SK-N-SH (cell line): ENCODE measurements at regions not wholly inside any gene's neighbourhood (a gene's known extent, or its start where the extent isn't known, plus 50 kb on each side); places are given as distances from the start of the nearest gene placed in this dataset.

Source experiments
- CTCF ChIA-PET: fragments of 300-600, 350-600 bp; formaldehyde crosslinking; extraction: SDS; loops from one replicate; lab custom pipeline; 2021; lab: Yijun Ruan, JAX
- POLR2A ChIA-PET: fragments of 350-600 bp; sonication (Branson Sonifier 250); formaldehyde crosslinking; extraction: SDS; loops from one replicate; lab custom pipeline; 2020; ENCODE audit warnings: antibody characterized with exemption, inconsistent platforms; lab: Yijun Ruan, JAX
- DNase-seq: peaks from one replicate; pipeline ENCODE4 v3.0.0; 2012
- H2AFZ ChIP-seq: fragments of 200-600 bp; sonication (generic); 2 replicates; pipeline ENCODE4 v1.8.1; 2016; ENCODE audit warnings: antibody characterized with exemption, mild to moderate bottlenecking, low read depth
- H3F3A ChIP-seq: fragments of 200-600 bp; sonication (generic); replicated peaks from 2 replicates; pipeline ENCODE3; 2016; ENCODE audit warnings: antibody characterized with exemption, mild to moderate bottlenecking; ENCODE audit not compliant: insufficient read depth
- H3K27ac ChIP-seq, 2 experiments: fragments of 200-500 bp in 1 of 2; fragments of 200-600 bp in 1 of 2; sonication (Bioruptor generic) in 1 of 2; sonication (generic), shearing (Covaris generic) in 1 of 2; 2 replicates each; pipeline versions ENCODE4 v1.5.1 to v1.6.1; 2014 to 2016; ENCODE audit warnings: low read depth in 2 of 2, inconsistent platforms in 1 of 2, low read length in 1 of 2, mild to moderate bottlenecking in 1 of 2, mixed read lengths in 1 of 2
- H3K27me3 ChIP-seq: fragments of 200-600 bp; sonication (generic), shearing (Covaris generic); 2 replicates; pipeline ENCODE4 v1.6.1; 2016; ENCODE audit warnings: mixed run types; ENCODE audit not compliant: insufficient read depth
- H3K36me3 ChIP-seq, 2 experiments: fragments of 200-500 bp in 1 of 2; fragments of 200-600 bp in 1 of 2; sonication (Bioruptor generic) in 1 of 2; sonication (generic) in 1 of 2; replicated peaks in 1 of 2; 2 replicates each; pipeline versions ENCODE3 to v1.5.1; 2014 to 2016; ENCODE audit warnings: low read length in 1 of 2, mild to moderate bottlenecking in 1 of 2; ENCODE audit not compliant: insufficient read depth in 2 of 2, control insufficient read depth in 1 of 2
- H3K4me1 ChIP-seq, 2 experiments: fragments of 200-500 bp in 1 of 2; fragments of 200-600 bp in 1 of 2; sonication (Bioruptor generic) in 1 of 2; sonication (generic), shearing (Covaris generic) in 1 of 2; 2 replicates each; pipeline versions ENCODE4 v1.5.1 to v1.6.1; 2014 to 2016; ENCODE audit warnings: low read depth in 1 of 2, low read length in 1 of 2, mixed run types in 1 of 2; ENCODE audit not compliant: insufficient read depth in 2 of 2, control insufficient read depth in 1 of 2
- H3K4me2 ChIP-seq: fragments of 200-600 bp; sonication (generic), shearing (Covaris generic); 2 replicates; pipeline ENCODE4 v1.6.1; 2017; ENCODE audit warnings: mixed run types
- H3K4me3 ChIP-seq, 2 experiments: fragments of 200-500 bp in 1 of 2; fragments of 200-600 bp in 1 of 2; sonication (Bioruptor generic) in 1 of 2; sonication (generic), shearing (Covaris generic) in 1 of 2; 2 replicates each; pipeline versions ENCODE4 v1.5.1 to v1.8.1; 2014 to 2016; ENCODE audit warnings: low read depth in 2 of 2, inconsistent platforms in 1 of 2, low read length in 1 of 2, mild to moderate bottlenecking in 1 of 2, mixed read lengths in 1 of 2, moderate library complexity in 1 of 2
- H3K79me2 ChIP-seq: fragments of 200-600 bp; sonication (generic); 2 replicates; pipeline ENCODE4 v1.8.1; 2017; ENCODE audit warnings: mild to moderate bottlenecking; ENCODE audit not compliant: insufficient read depth
- H3K9ac ChIP-seq: fragments of 200-600 bp; sonication (generic); 2 replicates; pipeline ENCODE4 v1.6.1; 2017; ENCODE audit warnings: mixed run types
- H3K9me2 ChIP-seq: fragments of 200-600 bp; sonication (generic); 2 replicates; pipeline ENCODE4 v1.6.1; 2017; ENCODE audit warnings: mixed run types
- H3K9me3 ChIP-seq: fragments of 200-600 bp; sonication (generic); 2 replicates; pipeline ENCODE4 v1.6.1; 2017; ENCODE audit warnings: mixed run types, mild to moderate bottlenecking, moderate library complexity
- H4K20me1 ChIP-seq: fragments of 200-600 bp; sonication (generic); 2 replicates; pipeline ENCODE4 v1.6.1; 2017; ENCODE audit warnings: mild to moderate bottlenecking, mixed run types; ENCODE audit not compliant: insufficient read depth
- ELF1 ChIP-seq: IDR thresholded peaks from 2 replicates; pipeline ENCODE4 v1.4.0; 2012
- EP300 ChIP-seq, 2 experiments: IDR thresholded peaks; 2 replicates each; pipeline versions ENCODE4 v1.4.0 to v1.6.1; 2012; ENCODE audit warnings: borderline replicate concordance in 1 of 2, low read depth in 1 of 2, low read length in 1 of 2
- FOSL2 ChIP-seq: IDR thresholded peaks from 2 replicates; pipeline ENCODE4 v1.4.0; 2012; ENCODE audit warnings: low read depth, mild to moderate bottlenecking, moderate library complexity, borderline replicate concordance
- FOXJ3 ChIP-seq: sonication (generic); formaldehyde crosslinking; IDR thresholded peaks from 2 replicates; pipeline ENCODE4 v1.5.1; 2020; ENCODE audit warnings: mild to moderate bottlenecking, missing genetic modification reagents
- GABPA ChIP-seq: IDR thresholded peaks from 2 replicates; pipeline ENCODE4 v1.4.0; 2012; ENCODE audit warnings: low read depth, mild to moderate bottlenecking
- GATA2 ChIP-seq: sonication (generic); formaldehyde crosslinking; IDR thresholded peaks from 2 replicates; pipeline ENCODE4 v1.5.0; 2020; ENCODE audit warnings: mild to moderate bottlenecking, missing genetic modification reagents
- JUND ChIP-seq: IDR thresholded peaks from 2 replicates; pipeline ENCODE4 v1.4.0; 2012
- MEF2A ChIP-seq: IDR thresholded peaks from 2 replicates; pipeline ENCODE4 v1.4.0; 2012; ENCODE audit warnings: low read depth, borderline replicate concordance
- MXI1 ChIP-seq: IDR thresholded peaks from 2 replicates; pipeline ENCODE4 v1.6.1; 2012; ENCODE audit warnings: mild to moderate bottlenecking, low read depth, low read length, improper control_type of control experiment
- NFIC ChIP-seq: IDR thresholded peaks from 2 replicates; pipeline ENCODE4 v1.4.0; 2012; ENCODE audit warnings: borderline replicate concordance
- RCOR1 ChIP-seq: fragments of 150-350 bp; IDR thresholded peaks from 2 replicates; pipeline ENCODE4 v1.6.1; 2017; ENCODE audit warnings: antibody characterized with exemption, low read length
- RFX5 ChIP-seq: IDR thresholded peaks from 2 replicates; pipeline ENCODE4 v1.6.1; 2012; ENCODE audit warnings: mild to moderate bottlenecking, improper control_type of control experiment, low read length
- SMC3 ChIP-seq: IDR thresholded peaks from 2 replicates; pipeline ENCODE4 v1.6.1; 2012; ENCODE audit warnings: low read depth, low read length, improper control_type of control experiment
- TCF12 ChIP-seq: IDR thresholded peaks from 2 replicates; pipeline ENCODE4 v1.4.0; 2012
- TEAD4 ChIP-seq: IDR thresholded peaks from 2 replicates; pipeline ENCODE4 v1.4.0; 2012; ENCODE audit warnings: mild to moderate bottlenecking, borderline replicate concordance; ENCODE audit not compliant: insufficient read depth
- WGBS: methylation state at CpG from one replicate; pipeline ENCODE4 v1.1.6; 2017; ENCODE audit warnings: low lambda C conversion rate; 5-methylcytosine and 5-hydroxymethylcytosine counted together
- TF ChIP-seq, protein P1 (sequence below): IDR thresholded peaks from 2 replicates; pipeline ENCODE4 v1.4.0; 2012; ENCODE audit warnings: low read depth, borderline replicate concordance
- TF ChIP-seq, protein P2 (sequence below): fragments of 150-350 bp; IDR thresholded peaks from 2 replicates; pipeline ENCODE4 v1.6.1; 2017; ENCODE audit warnings: antibody characterized with exemption, low read length, low read depth, borderline replicate concordance
- TF ChIP-seq, protein P3 (sequence below): IDR thresholded peaks from 2 replicates; pipeline ENCODE4; 2012
- TF ChIP-seq, protein P4 (sequence below): IDR thresholded peaks from 2 replicates; pipeline ENCODE4 v1.4.0; 2012; ENCODE audit warnings: low read depth
- TF ChIP-seq, protein P5 (sequence below): fragments of 200-600 bp; sonication (generic); IDR thresholded peaks from 2 replicates; pipeline ENCODE4 v1.6.1; 2017; ENCODE audit warnings: antibody characterized with exemption, mild to moderate bottlenecking, moderate library complexity

DNA sequence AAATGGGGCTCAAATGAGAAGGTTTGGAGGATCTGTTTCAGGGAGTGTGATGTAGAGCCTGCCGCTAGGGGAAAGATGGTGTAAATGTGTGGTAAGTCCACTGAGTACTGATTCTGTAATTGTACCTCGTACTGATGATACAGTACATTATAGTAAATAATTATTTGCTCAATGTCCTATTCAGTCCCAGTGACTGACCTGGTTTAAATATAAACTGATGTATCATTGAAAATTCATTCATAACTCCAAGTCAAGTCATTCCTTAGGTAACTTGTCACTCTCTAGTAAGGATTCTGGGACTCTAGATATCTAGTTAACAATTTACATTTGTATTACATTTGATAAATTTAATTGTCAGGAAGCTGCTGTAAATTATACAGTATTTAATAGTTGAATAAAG lies 667.3 kb downstream of the DTWD2 start:
- DNase-seq, result no peak
- no peak for TF ChIP-seq FOXJ3 (CRISPR knock-in tag)
- Histone ChIP-seq H3K9ac (no peak overlapping the region), H4K20me1 (no peaks in the 10 kb centered on the region), H3K4me3 (no peak overlapping the region), H3K4me1 (no peaks in the 10 kb centered on the region), H3K79me2 (no peaks in the 10 kb centered on the region), H3K9me3 (no peaks in the 10 kb centered on the region), H3K4me2 (no peak overlapping the region), H2AFZ (no peak overlapping the region), H3K9me2 (no peaks in the 10 kb centered on the region), H3K27me3 (no peaks in the 10 kb centered on the region), H3K36me3 (no peaks in the 10 kb centered on the region), H3K27ac (no peak overlapping the region), H3F3A (no peaks in the 10 kb centered on the region)
- 10% methylated on average over 2 of the region's 2 CpGs for WGBS
- ChIA-PET CTCF (interaction anchor here (1.0 kb wide), 1 partner anchor 13 kb away, joined by 3 read pairs; no protein-coding TSS in a partner anchor), POLR2A (no interaction called here)

DNA sequence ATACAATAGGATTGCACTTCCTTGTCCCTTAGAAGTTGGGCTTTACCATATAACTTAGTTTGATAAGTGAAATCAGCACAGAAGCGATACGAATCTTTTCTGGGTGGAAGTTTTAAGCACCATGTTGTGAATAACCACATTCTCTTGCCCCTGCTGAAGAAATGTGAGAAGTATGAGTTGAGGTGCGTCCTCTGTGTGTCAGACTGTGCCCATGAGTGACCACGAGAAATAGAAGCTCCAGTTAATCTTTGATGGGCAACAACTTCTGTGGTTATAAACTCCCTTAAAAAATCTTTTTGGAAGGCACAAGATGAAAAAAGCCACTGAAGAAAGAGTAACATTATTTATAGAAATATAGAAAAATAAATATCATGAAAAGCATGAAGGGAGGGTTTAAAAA lies 668.2 kb downstream of the DTWD2 start:
- no peak overlapping the region for H3K27ac ChIP-seq
- ChIA-PET POLR2A (no interaction called here), CTCF (interaction anchor here (1.0 kb wide), 1 partner anchor 12 kb away, joined by 3 read pairs; no protein-coding TSS in a partner anchor)
- no peaks in the 10 kb centered on the region for H3K9me2 ChIP-seq
- no peak for DNase-seq
- no peaks in the 10 kb centered on the region for H3K4me1 ChIP-seq
- no peaks in the 10 kb centered on the region for H3K27me3 ChIP-seq
- H3F3A ChIP-seq, result no peaks in the 10 kb centered on the region
- no peaks in the 10 kb centered on the region for H3K79me2 ChIP-seq
- H3K9me3 ChIP-seq, result no peaks in the 10 kb centered on the region
- no peaks in the 10 kb centered on the region for H4K20me1 ChIP-seq
- H3K9ac ChIP-seq, result no peak overlapping the region
- H3K36me3 ChIP-seq, result no peaks in the 10 kb centered on the region
- no peak for TF ChIP-seq TEAD4
- TF ChIP-seq, protein P1, sequence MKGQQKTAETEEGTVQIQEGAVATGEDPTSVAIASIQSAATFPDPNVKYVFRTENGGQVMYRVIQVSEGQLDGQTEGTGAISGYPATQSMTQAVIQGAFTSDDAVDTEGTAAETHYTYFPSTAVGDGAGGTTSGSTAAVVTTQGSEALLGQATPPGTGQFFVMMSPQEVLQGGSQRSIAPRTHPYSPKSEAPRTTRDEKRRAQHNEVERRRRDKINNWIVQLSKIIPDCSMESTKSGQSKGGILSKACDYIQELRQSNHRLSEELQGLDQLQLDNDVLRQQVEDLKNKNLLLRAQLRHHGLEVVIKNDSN, result no peak
- TF ChIP-seq FOSL2, result no peak
- no peak for TF ChIP-seq EP300 (IDR thresholded peaks at IDR 0.05; ENCODE audit: borderline replicate concordance in 1 of 2, low read depth in 1 of 2, low read length in 1 of 2)
- TF ChIP-seq MEF2A, result no peak
- no peak for TF ChIP-seq MXI1
- no peak for TF ChIP-seq NFIC
- TF ChIP-seq, protein P2, sequence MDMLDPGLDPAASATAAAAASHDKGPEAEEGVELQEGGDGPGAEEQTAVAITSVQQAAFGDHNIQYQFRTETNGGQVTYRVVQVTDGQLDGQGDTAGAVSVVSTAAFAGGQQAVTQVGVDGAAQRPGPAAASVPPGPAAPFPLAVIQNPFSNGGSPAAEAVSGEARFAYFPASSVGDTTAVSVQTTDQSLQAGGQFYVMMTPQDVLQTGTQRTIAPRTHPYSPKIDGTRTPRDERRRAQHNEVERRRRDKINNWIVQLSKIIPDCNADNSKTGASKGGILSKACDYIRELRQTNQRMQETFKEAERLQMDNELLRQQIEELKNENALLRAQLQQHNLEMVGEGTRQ, result no peak
- TF ChIP-seq JUND, result no peak
- no peak for TF ChIP-seq ELF1
- no peak for TF ChIP-seq TCF12
- no peak for TF ChIP-seq SMC3
- TF ChIP-seq, protein P3, sequence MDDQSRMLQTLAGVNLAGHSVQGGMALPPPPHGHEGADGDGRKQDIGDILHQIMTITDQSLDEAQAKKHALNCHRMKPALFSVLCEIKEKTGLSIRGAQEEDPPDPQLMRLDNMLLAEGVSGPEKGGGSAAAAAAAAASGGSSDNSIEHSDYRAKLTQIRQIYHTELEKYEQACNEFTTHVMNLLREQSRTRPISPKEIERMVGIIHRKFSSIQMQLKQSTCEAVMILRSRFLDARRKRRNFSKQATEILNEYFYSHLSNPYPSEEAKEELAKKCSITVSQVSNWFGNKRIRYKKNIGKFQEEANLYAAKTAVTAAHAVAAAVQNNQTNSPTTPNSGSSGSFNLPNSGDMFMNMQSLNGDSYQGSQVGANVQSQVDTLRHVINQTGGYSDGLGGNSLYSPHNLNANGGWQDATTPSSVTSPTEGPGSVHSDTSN, result no peak
- TF ChIP-seq RFX5, result no peak
- no peak for TF ChIP-seq RCOR1
- TF ChIP-seq, protein P4, sequence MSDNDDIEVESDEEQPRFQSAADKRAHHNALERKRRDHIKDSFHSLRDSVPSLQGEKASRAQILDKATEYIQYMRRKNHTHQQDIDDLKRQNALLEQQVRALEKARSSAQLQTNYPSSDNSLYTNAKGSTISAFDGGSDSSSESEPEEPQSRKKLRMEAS, result no peak
- TF ChIP-seq, protein P5, sequence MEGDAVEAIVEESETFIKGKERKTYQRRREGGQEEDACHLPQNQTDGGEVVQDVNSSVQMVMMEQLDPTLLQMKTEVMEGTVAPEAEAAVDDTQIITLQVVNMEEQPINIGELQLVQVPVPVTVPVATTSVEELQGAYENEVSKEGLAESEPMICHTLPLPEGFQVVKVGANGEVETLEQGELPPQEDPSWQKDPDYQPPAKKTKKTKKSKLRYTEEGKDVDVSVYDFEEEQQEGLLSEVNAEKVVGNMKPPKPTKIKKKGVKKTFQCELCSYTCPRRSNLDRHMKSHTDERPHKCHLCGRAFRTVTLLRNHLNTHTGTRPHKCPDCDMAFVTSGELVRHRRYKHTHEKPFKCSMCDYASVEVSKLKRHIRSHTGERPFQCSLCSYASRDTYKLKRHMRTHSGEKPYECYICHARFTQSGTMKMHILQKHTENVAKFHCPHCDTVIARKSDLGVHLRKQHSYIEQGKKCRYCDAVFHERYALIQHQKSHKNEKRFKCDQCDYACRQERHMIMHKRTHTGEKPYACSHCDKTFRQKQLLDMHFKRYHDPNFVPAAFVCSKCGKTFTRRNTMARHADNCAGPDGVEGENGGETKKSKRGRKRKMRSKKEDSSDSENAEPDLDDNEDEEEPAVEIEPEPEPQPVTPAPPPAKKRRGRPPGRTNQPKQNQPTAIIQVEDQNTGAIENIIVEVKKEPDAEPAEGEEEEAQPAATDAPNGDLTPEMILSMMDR, result no peak
- TF ChIP-seq GATA2, result no peak
- no peak for TF ChIP-seq FOXJ3 (CRISPR knock-in tag)
- TF ChIP-seq GABPA, result no peak
- H2AFZ ChIP-seq, result no peak overlapping the region
- 26% methylated on average over 4 of the region's 4 CpGs for WGBS
- no peak overlapping the region for H3K4me2 ChIP-seq
- H3K4me3 ChIP-seq, result no peak overlapping the region
